NB4 (cell line): ENCODE measurements at regions not wholly inside any gene's neighbourhood (a gene's known extent, or its start where the extent isn't known, plus 50 kb on each side); places are given as distances from the start of the nearest gene placed in this dataset.

Experiments used
- DNase-seq: peaks from one replicate; pipeline ENCODE4 v3.0.0; 2010; ENCODE audit warnings: low read depth
- H3K4me3 ChIP-seq: one replicate; pipeline ENCODE4 v1.5.1; 2011; ENCODE audit warnings: mild to moderate bottlenecking, low read depth, low read length, moderate library complexity
- MAX ChIP-seq: IDR thresholded peaks from 2 replicates; pipeline ENCODE4 v1.6.1; 2011; ENCODE audit warnings: low read depth, low read length
- MYC ChIP-seq: IDR thresholded peaks from 2 replicates; pipeline ENCODE4 v1.6.1; 2011; ENCODE audit warnings: low read depth, low read length
- POLR2A ChIP-seq: IDR thresholded peaks from 2 replicates; pipeline ENCODE4 v1.6.1; 2011; ENCODE audit warnings: mild to moderate bottlenecking; ENCODE audit not compliant: insufficient read length; ENCODE audit errors: extremely low read depth
- TF ChIP-seq, protein P1 (sequence below): IDR thresholded peaks from one replicate; pipeline ENCODE4 v1.5.1; 2012; ENCODE audit warnings: low read depth, low read length

- TF ChIP-seq MYC: no peak
- TF ChIP-seq, protein P1, sequence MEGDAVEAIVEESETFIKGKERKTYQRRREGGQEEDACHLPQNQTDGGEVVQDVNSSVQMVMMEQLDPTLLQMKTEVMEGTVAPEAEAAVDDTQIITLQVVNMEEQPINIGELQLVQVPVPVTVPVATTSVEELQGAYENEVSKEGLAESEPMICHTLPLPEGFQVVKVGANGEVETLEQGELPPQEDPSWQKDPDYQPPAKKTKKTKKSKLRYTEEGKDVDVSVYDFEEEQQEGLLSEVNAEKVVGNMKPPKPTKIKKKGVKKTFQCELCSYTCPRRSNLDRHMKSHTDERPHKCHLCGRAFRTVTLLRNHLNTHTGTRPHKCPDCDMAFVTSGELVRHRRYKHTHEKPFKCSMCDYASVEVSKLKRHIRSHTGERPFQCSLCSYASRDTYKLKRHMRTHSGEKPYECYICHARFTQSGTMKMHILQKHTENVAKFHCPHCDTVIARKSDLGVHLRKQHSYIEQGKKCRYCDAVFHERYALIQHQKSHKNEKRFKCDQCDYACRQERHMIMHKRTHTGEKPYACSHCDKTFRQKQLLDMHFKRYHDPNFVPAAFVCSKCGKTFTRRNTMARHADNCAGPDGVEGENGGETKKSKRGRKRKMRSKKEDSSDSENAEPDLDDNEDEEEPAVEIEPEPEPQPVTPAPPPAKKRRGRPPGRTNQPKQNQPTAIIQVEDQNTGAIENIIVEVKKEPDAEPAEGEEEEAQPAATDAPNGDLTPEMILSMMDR: no peak
- no peak for TF ChIP-seq POLR2A
- TF ChIP-seq MAX: no peak
- no peak overlapping the region for H3K4me3 ChIP-seq
- no peak for DNase-seq
Measured at GRCh38 chr16:85200471-85201278, 88.4 kb upstream of the CIBAR2 start.

GRCh38 chr16:85201574-85201973 lies 89.3 kb upstream of the CIBAR2 start:
- no peak overlapping the region for H3K4me3 ChIP-seq
- TF ChIP-seq MYC (no peak), MAX (no peak), POLR2A (no peak)
- TF ChIP-seq, protein P1: no peak
- no peak for DNase-seq

GRCh38 chr16:85202051-85202601 lies 89.9 kb upstream of the CIBAR2 start:
- no peak for DNase-seq
- no peak overlapping the region for H3K4me3 ChIP-seq
- TF ChIP-seq MYC: no peak
- TF ChIP-seq MAX: no peak
- no peak for TF ChIP-seq POLR2A
- TF ChIP-seq, protein P1: no peak

DNA sequence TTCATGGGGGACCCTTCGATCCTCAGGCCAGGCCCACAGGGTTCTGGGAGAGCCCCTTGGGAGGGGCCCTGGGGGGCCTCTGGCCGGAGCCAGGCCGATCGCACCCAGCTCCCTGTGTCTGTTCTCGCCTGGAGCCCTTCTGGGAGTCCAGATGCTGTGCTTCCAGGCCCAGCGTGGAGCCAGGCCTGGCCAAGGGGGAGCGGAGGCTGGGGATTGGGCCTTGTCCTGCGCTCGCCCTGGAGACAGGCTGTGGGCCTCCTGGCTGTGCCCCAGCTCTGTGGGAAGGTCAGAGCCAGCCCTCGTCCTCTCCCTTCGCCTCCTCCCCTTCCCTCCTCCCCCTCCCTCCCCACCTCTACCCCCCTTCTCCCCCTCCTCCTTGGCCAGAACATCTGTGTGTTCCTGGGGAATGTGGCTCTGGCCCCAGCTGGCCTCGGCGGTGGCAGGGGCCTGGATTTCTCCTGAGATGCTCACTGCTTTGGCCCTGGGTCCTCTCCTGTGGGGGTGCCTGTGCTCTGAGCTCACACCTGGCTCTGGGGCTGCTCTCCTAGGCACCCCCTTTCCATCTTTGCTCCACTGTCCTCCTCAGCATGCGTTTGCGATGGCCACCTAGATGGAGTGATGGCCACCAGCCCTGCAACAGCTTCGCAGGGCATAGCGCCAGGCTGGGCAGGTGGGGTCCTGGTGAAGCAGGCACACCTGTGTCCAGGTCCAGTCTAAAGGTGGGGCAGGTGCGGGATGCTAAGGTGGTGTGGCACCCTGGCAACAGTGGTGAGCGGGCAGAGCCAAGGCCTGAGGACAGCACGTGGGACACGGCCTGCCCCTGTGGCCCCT lies 90.6 kb upstream of the CIBAR2 start:
- no peak for DNase-seq
- TF ChIP-seq, protein P1: no peak
- no peak for TF ChIP-seq MYC
- no peak for TF ChIP-seq MAX
- TF ChIP-seq POLR2A: no peak
- H3K4me3 ChIP-seq: no peak overlapping the region

DNA sequence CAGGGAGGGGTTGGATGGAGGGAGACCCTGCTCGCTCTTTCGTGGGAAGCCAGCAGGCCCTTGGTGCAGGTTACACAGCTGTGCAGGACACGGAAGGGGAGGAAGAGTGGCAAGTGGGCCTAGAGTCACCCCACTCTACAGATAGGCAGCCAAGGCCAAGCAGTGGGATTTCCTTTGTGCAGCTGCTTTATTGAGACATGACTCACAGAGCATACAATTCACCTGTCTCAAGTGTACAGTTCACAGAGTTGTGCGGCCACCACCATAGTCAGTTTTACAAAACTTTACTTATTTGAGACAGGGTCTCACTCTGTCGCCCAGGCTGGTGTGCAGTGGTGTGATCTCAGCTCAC lies 91.2 kb upstream of the CIBAR2 start:
- DNase-seq: no peak
- TF ChIP-seq MAX (no peak), POLR2A (no peak), MYC (no peak)
- TF ChIP-seq, protein P1: no peak
- no peak overlapping the region for H3K4me3 ChIP-seq
